ENCODE measurements at regions not wholly inside any gene's neighbourhood (a gene's known extent, or its start where the extent isn't known, plus 50 kb on each side); places are given as distances from the start of the nearest gene placed in this dataset.

DNA sequence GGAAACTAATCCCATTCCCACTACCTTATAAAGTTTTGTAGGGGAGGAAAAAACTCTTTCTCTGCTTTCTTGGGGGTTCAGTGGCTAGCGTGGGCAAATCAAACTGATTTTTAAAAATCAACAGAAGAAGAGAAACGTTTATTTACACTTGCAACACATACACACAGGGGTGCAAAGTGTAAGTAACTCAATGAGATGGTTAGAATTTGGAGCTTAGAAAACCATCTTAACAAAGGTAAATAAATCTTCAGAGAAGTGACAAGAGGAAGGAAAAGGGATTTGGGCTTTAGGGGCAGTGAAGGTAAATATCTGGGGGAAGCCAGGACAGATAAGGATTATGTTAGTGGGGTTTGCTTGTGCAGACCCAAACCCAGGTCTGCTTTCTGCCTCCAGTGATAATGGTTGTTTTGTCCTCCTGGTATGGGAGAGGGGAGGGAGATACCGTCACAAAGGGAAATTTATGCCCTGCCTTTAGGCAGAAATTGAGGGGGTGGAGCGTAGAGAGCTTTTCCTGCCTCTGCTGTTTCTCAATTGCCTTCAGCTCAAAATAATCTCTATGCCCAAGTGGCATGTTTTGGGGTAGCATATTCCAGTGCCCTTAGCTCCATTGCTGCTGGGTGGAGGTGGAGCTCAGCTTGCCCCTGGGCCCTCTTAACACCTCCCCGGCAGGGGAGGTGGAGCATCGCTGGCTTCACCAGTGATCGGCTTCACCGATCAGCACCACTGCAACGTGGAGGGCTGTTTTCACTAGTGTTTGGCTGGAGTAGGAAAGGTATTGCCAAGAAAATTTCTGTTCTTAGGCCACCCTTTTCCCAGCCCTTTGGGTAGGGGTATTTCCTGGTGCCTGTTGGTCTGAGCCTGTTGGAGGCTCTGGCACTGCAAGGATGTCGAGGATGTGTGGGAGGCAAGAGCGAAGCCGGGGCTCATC is 92.2 kb downstream of the TEX51 start:
- no peak for DNase-seq

- DNase-seq = no peak
Measured at GRCh38 chr2:126994340-126994777, 95.7 kb downstream of the TEX51 start.

GRCh38 chr2:126995621-126996377 is 97.1 kb downstream of the TEX51 start:
- DNase-seq = no peak

- DNase-seq = no peak
Measured at GRCh38 chr2:126996378-126996699, 97.6 kb downstream of the TEX51 start.

Measured in NCI-H345 (cell line).